PC-9 (cell line): ENCODE measurements at regions not wholly inside any gene's neighbourhood (a gene's known extent, or its start where the extent isn't known, plus 50 kb on each side); places are given as distances from the start of the nearest gene placed in this dataset.

Experiments
- EZH2 ChIP-seq: fragments of 200-600 bp; sonication (generic); IDR thresholded peaks from 2 replicates; pipeline ENCODE4 v1.8.0; 2017; ENCODE audit warnings: antibody characterized with exemption, low read depth
- TF ChIP-seq, protein P1 (sequence below): fragments of 200-600 bp; sonication (generic); conservative IDR thresholded peaks from 2 replicates; pipeline ENCODE4 v1.6.1; 2017; ENCODE audit warnings: mixed run types, antibody characterized with exemption, mild to moderate bottlenecking, moderate library complexity

DNA sequence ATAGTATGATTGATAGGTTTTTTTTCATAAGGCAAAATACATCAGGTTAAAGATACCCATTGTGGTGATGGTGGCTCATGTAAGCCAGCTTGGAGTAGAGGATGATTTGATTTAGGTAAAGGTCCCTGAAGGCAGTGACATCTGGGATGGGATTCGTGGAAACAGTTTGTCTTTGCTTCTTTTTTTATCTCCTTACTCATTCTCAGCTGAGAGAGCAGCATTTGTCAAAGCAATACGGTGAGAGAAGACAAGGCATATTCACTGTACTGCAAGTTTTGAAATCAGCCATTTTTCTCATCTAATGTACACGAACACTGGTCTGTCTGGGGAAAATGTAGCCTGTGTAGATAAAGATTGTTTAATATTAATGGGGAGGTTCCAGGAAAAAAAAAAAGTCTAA is 749.1 kb downstream of the SQOR start:
- TF ChIP-seq, protein P1, sequence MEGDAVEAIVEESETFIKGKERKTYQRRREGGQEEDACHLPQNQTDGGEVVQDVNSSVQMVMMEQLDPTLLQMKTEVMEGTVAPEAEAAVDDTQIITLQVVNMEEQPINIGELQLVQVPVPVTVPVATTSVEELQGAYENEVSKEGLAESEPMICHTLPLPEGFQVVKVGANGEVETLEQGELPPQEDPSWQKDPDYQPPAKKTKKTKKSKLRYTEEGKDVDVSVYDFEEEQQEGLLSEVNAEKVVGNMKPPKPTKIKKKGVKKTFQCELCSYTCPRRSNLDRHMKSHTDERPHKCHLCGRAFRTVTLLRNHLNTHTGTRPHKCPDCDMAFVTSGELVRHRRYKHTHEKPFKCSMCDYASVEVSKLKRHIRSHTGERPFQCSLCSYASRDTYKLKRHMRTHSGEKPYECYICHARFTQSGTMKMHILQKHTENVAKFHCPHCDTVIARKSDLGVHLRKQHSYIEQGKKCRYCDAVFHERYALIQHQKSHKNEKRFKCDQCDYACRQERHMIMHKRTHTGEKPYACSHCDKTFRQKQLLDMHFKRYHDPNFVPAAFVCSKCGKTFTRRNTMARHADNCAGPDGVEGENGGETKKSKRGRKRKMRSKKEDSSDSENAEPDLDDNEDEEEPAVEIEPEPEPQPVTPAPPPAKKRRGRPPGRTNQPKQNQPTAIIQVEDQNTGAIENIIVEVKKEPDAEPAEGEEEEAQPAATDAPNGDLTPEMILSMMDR, result no peak
- TF ChIP-seq EZH2, result no peak
